Spleen (tissue), 7 donors: ENCODE measurements at regions not wholly inside any gene's neighbourhood (a gene's known extent, or its start where the extent isn't known, plus 50 kb on each side); places are given as distances from the start of the nearest gene placed in this dataset.

ENCODE experiments used
- CTCF ChIP-seq, 11 experiments: fragments of 200-600 bp in 7 of 11; fragments of 450-650 bp in 4 of 11; sonication (generic) in 4 of 11; IDR thresholded peaks in 8 of 11; conservative IDR thresholded peaks in 3 of 11; 1 replicate in 7 of 11; 2 replicates in 4 of 11; pipeline versions ENCODE4 v1.4.0 to v1.8.0; 2016 to 2021; ENCODE audit warnings: antibody characterized with exemption in 11 of 11, inconsistent platforms in 4 of 11, mild to moderate bottlenecking in 1 of 11
- POLR2A ChIP-seq, 3 donors: fragments of 450-650 bp; IDR thresholded peaks; one replicate each; pipeline ENCODE4 v1.5.1; 2017; ENCODE audit warnings: antibody characterized with exemption in 3 of 3, mild to moderate bottlenecking in 1 of 3
- POLR2AphosphoS5 ChIP-seq, 3 donors: sonication (generic); formaldehyde crosslinking; IDR thresholded peaks; one replicate each; pipeline ENCODE4 v1.5.1; 2017; ENCODE audit warnings: antibody characterized with exemption in 3 of 3
- donor health status: DM: no; HTN: no; CAD: no; lungs with moderate emphysema.
- donor health status: DM: no; HTN: no; CAD: no.
- donor health status: DM: no; HTN: no; CAD: no.

DNA sequence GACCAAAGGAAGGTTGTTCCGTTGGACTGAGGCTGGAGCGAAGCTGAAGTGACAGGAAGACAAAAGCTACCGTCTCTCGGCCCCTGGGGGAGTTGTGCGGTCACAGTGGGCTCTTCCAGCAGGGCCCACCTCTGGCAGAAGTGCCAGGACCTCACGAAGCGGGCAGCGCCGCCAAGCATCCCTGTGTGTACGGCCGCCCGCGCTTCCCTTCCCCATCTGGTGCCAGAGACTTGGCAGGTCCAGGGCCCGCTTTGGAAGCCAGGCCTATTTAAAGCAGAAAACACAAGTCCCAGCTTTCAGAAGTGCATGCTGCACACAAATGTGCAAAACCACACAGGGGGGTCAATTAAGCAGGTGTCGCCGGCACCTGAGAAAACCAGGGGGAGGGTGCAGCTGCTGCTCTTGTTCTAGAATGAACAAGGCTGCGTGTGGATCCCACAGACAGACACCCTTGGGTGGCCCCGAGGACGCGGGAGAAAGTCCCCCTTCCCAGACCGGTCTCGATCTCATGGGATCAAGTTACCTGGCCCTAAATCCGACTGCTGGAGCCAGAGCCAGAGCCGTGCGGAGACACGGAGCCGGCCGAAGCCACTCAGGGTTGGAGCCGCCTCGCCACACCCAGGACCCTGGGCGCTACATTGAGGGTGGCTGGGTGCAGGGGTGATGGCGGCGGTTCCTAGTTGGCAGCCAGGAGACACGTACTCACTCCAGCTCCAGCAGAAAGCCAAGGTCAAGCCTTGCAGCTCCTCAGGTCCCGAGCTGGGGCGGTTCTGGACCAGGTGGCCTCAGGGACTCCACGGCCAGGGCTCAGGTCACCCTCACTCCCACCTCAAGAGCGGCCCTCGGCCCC is 51.8 kb upstream of the PPP2R2D start:
- TF ChIP-seq CTCF (IDR thresholded peaks at IDR 0.05 in 8 of 11, conservative IDR thresholded peaks at IDR 0.05 in 3 of 11) (no peak), POLR2A (IDR thresholded peaks at IDR 0.05) (no peak), POLR2AphosphoS5 (IDR thresholded peaks at IDR 0.05) (no peak)
